HG03064 (cell line): ENCODE measurements at regions not wholly inside any gene's neighbourhood (a gene's known extent, or its start where the extent isn't known, plus 50 kb on each side); places are given as distances from the start of the nearest gene placed in this dataset.

ENCODE experiments used
- ATAC-seq: cut with Tn5 transposase; IDR thresholded peaks from one replicate; pipeline ENCODE4 v1.9.1; 2021; ENCODE audit warnings: low read depth; ENCODE audit not compliant: unreplicated experiment

DNA sequence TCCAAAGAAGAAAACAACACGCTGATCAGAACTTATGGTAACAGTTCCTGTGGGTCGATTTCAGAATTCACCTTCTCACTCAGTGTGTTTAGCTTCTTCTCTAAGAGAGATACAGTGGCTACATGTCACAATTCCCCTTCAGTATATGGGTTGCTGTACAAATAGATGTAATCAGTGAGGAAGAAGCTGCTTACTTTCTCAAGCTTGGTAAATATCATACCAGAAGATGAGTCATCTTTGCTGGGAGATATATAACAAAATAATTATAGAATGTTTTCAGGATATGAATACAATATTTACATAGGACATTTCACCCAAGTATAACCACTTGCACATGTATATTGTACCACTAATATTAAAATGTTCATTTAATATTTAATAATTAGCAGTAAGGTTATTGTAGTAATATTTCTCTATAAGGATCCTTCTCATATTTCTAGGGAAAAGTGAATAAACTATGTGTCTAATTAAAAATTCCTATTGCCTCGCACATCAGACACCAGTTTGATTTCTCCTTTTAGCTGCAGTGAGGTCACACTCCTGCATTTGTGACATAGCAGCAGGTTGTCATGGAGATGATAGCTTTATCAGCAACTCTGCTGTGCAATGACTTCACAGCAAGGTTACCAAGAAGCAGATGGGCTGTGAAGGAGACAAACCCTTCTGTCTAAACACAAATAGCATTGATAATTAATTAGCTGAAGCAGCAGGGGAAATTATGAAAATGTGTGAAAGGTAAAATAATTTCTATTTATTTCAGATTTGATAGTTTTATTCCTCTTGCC lies 211.4 kb downstream of the TUSC7 start:
- ATAC-seq, result no peak

DNA sequence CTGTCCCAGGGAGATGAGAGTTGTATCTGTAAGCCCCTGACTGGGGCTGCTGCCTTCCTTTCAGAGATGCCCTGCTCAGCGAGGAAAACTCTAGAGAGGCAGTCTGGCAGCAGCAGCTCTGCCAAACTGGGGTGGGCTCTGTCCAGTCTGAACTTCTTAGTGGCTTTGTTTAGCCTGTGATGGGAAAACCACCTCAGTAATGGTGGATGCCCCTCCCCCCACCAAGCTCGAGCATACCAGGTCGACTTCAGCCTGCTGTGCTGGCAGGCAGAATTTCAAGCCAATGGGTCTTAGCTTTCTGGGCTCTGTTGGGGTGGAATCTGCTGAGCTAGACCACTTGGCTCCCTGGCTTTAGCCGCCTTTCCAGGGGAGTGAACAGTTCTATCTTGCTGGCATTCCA lies 218.3 kb downstream of the TUSC7 start:
- no peak for ATAC-seq

DNA sequence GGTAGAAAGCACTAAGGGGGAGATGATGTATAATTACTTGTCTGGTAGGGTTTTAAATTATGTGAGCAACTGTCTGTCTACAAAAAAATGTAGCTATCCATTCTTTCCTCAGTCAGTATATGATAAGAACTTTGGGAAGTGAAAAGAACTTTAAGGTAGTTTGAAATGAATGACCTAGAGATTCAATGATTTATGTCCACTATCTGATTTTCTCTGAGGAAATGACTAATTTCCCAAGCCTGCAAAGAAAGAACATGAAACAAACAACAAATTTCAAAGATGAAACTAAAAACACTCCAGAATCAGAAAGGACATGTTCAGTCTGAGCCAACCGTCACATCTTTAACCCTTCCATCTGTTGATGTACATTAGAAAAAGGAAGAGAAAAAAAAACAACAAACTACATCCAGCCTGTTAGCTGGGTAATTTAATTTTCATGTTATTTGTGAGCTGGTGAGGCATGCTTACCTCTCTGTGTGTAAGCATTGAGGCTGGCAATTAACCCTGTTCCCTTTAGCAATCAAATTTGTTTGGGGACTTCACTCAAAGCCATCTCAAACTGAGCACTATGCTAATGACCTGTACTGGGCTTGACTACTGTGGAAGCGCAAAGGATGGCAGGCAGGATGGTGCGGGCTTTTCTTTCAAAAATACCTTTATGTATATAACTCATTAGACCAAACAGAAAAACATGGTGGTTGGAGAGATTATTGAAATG lies 220.1 kb downstream of the TUSC7 start:
- ATAC-seq, result no peak

DNA sequence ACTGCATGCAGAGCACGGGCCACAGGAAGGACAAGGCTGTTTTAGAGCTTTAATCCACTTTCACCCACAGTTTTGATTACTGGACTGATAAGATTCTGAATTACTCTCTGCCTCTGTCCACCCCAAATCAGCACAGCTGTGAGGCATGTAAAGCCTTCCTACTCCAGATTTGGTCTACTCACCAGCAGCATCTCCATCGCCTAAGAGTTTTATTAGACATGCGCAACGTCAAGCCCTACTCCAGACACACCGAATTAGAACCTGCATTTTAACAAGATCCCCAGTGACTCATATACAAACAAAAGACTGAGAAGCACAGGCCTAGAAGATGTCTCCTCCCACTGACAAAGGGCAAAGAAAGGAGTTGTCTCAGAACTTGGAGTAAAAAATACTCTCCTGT lies 221.2 kb downstream of the TUSC7 start:
- no peak for ATAC-seq

DNA sequence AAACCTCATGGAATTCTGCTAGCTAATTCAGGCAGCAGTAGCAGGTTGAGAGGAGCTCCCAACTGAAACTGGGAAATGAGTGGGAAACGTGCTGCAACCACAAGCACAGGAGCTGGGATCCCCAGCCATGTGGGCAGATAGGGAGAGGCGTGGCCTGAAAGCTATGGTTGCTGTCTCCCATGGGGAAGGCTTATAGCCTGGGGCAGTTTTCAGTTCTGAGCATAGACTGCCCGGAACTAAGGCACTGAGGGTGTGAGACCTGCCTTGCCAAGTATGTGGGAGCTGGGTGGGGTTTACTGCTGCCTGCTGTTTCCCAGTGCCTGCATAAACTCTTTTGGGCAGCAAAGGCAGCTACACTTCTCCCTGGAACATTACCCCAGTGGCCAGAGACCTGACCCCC lies 229.5 kb downstream of the TUSC7 start:
- no peak for ATAC-seq

DNA sequence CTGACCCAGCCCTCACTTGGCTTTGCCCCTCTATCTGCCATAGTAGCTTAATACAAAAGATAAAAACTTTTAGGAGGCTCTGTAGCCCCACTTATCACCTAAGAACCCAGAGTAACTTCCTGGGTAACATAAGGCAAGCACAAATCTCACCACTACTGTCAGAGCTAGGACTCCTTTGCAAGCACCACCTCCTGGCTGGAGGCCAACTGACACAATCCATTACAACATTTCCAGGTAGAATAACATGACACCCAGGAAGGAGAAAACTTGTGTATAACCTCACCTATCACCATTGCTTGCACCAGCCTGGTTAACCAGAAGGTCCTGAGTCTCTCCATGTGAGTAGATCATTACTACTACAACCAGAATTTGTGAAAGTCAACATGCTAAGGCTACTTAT lies 230.0 kb downstream of the TUSC7 start:
- no peak for ATAC-seq

DNA sequence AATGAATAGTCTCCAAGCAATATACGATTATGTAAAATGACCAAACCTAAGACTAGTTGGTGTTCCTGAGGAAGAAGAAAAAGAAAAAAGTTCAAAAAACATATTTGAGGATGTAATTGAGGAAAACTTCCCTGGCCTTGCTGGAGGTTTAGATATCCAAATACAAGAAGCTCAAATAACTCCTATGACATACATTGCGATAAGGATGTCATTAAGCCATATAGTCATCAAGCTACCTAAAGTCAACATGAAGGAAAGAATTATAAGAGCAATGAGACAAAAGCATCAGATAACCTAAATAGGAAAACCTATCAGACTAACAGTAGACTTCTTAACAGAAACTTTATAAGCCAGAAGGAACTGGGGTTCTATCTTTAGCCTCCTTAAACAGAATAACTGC lies 231.1 kb downstream of the TUSC7 start:
- no peak for ATAC-seq

DNA sequence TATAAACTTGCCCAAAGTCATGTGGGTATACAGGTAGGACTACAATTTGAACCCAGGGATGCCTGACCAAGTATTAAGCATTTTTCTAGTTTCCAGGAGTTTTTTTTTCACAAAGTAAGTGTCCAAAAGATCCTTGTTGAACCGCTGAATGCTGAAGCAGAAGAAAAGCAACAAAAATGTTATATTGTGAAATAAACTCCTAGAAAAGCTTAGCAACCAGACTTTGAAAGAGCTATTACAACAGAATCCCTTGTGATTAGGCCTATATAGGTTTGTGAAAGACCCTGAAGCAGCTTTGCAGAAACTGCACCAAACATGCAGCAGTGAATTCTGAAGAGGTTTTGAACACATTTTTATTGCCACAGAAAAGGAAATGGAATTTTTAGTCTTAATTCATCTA lies 236.8 kb downstream of the TUSC7 start:
- ATAC-seq, result no peak

DNA sequence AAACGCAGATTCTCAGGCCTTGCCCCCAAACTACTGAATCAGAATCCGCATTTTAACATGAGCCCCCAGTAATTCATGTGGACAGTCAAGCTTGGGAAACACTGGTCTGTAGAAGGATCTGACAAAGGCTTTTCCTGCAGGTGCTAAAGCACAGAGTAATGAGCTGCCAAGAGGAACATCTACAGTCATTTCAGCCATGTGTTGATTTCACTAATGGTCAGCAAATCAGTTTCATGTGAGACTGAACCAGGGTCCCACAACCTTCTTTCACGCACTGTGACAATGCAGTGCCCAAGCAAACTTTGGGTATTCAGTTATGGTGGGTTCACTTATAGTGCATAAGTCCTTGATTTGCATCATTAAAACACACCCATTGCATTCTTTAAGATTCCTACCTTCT lies 237.6 kb downstream of the TUSC7 start:
- no peak for ATAC-seq

DNA sequence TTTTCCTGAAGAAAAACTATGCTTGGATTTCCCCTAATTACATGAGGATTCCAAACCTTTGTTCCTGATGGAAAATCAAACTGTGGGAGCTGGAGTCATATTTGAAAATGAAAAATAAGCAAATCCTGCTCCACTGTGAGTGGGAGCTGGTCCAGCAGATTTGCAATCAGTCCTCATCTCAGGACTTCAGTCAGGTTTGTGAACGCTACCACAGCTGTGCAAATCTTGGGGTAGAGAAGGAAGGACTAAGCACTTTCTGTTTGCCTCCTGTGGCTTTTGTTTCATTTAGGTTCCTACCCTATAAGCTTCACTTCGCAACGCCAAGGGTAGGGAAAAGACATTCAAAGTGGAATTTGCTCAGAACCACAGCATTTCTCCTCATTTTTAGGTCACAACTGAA lies 238.2 kb downstream of the TUSC7 start:
- no peak for ATAC-seq

DNA sequence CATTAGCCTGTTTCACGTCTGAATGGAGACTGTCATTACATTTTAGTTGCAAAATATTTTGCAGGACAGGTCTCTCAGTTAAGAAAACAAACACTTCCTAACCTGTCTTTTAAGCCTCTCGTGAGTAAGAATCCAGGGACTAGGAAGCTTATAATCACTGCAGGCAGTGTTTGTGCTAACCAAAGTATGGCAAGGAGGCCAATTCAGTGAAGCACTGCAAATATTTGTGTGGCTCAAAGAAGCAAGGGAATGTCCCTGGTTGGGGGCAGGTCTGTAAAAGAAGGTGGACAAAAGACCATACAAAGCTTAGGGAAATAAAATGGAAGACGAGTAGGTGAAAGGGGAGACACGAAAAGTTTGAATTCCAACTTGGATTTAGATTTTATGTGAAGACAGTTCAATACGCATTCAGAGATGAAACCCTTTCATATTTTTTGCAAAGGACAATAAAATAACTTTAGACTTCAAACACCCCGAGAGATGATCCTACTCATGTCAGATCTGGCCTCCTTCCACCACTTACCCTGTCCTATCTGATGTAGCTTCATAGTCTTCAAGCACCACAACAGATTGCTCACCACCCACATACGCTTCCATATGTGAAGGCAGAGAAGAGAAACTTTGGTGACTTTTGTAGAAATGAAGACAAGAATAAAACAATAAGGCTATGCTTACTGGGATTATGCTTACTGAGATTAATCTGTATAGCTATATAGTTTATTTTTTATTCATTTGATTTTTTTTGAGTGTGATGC lies 240.9 kb downstream of the TUSC7 start:
- no peak for ATAC-seq

DNA sequence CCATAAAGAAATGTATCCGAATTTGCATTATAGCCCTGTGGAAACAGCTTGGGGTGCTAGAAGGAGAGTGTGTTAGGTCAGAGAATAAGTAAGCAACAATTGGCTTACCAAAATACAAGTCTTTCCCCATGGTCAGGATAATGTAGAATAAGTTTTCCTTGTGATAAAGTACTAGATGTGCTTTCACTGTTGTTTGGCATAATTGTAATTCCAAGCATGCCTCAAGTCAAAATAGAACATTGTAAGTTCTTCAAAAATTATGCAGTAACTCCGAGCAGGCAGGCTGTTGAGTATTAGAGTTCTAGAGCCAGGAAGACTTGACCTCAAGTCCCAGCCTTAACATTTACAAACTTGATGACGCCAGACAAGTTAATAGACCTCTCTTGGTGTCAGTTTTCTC lies 242.0 kb downstream of the TUSC7 start:
- no peak for ATAC-seq

DNA sequence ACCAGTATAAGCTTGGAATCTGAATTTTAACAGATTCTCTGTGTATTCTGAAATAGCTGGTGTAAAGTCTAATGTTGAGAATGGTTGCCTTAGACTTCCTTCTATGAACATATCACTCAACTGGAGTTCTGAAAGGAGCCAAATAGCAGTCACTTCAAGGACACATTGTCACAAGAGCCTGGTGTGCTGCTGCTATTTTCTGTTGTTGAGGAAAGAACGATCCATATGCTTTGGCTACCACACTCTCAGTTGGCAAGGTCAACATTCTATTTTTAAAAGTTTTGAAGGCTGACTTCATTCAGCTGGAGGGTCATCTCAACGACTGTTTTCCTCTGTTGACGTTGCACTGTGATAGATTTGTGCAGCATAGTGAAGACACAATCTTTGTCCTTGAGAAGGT lies 248.7 kb downstream of the TUSC7 start:
- no peak for ATAC-seq

DNA sequence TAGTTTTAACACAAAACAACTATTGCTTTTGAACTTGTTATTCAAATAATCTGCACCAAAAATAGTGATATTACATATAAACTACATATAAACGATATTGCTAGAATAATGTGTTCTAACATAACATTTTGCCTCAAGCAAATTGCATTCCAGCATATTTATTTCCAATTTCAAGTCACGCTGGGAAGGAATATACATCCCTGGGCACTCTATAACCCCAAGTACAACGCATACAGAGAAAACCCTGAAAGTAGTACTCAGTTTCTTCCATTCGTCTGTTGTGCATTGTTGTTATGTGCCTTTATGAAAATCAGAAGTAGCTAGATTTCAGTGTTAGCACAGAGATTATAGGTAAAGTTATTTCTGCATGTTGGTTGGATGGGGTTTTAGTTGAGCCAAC lies 251.5 kb downstream of the TUSC7 start:
- ATAC-seq, result no peak

DNA sequence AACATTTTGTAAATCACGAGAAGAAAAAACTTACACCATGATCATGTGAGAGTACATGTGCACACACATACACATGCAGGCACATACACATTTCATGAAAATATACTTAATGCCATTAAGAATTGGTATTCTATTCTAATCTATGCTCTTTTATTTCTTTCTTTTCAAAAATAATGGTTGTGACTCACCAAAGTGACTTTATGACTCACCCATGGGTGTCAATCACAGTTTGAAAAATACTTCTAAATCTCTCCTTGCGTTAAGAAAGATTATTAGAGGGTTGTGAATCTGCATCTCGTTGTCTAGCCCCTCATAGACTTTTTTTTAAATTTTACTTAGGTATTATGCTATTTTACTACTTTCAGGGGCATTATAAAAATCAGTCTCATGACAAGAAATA lies 254.2 kb downstream of the TUSC7 start:
- ATAC-seq, result no peak

DNA sequence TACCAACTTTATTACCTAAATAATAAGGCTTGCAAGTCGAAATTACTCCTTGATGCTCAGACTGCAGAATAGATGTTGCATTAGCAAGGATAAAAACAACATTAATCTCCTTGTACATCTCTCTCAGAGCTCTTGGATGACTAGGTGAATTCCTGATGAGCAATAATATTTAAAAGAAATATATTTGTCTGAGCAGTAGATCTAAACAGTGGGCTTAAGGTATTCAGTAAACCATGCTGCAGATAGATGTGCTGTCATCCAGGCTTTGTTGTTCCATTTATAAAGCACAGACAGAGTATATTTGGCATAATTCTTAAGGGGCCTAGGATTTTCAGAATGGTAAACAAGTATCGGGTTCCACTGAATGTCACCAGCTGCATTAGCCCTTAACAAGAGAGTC lies 257.1 kb downstream of the TUSC7 start:
- no peak for ATAC-seq

DNA sequence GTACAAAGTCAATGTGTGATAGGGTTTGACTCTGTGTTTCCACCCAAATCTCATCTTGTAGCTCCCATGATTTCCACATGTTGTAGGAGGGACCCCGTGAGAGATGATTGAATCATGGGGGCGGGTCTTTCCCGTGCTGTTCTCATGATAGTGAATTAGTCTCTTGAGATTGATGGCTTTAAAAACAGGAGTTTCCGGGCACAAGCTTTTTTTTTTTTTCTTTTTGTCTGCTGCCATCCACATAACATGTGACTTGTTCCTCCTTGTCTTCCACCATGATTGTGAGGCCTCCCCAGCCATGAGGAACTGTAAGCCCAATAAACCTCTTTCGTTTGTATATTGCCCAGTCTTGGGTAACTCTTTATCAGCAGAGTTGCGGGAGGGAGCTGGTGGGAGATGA lies 259.6 kb downstream of the TUSC7 start:
- no peak for ATAC-seq

DNA sequence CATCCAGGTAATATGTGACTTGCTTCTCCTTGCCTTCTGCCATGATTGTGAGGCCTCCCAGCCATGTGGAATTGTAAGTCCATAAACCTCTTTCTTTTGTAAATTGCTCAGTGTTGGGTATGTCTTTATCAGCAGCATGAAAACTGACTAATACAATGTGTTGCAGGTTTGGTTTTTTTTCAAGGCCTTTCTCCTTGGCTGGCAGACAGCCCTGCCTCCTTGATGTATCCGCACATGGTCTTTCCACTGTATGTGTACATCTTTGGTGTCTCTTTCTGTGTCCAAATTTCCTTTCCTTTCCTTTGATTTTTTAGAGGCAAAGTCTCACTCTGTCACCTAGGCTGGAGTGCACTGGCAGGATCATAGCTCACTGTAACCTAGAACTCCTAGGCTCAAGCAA lies 260.1 kb downstream of the TUSC7 start:
- ATAC-seq, result no peak

DNA sequence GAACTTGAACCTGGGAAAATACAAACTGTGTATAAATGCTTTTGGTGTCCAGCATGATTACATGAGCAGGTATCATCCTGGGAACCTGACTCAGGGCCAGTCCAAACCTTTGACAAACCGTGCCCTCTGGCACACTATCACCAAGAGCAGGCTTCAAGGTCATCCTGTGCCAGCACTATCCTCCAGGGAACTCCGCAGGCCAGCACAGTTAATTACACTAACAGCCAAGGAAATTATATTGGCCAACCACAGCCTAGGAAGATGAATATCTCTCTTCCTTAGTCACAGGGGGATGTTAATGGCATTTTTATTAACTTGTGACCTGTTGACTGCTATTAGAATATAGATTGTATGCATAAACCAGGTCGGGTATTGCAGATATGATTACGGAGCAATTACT lies 262.0 kb downstream of the TUSC7 start:
- ATAC-seq, result no peak

DNA sequence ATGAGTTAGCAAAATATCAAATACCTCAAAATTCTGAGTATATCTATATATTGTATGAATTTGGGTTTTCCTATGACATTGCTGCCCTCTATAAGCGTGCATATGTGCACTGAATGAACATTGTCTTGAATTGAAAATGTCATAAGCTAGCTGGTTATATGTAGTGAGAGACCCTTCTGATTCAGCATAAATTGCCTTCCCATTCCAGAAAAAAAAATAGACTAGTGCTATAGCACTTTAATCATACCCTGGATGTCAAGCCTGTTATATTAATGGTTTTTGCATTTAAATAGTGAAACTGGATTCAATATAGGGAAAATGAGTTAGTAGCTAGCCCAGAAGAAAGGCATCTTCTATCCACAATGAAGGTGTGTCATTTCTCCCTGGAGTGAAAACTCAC lies 265.1 kb downstream of the TUSC7 start:
- no peak for ATAC-seq

DNA sequence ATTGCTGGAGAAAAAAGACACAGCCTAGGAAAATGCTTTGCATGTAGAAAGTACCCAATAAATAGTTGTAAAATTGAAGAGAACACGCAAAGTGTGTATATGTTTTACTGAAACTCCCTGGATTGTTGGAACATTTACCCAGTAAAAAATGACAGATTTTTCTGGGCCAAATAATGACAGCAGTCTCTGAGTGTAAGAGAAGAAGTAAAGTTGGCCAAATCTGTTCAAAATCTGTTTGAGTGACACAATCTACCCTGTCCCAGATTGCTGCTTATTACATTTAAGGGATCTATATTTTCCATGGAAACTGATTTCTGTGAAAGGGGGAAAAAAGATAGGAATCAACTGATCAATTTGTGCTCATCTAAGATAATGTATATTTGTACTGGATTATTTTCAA lies 267.9 kb downstream of the TUSC7 start:
- no peak for ATAC-seq

DNA sequence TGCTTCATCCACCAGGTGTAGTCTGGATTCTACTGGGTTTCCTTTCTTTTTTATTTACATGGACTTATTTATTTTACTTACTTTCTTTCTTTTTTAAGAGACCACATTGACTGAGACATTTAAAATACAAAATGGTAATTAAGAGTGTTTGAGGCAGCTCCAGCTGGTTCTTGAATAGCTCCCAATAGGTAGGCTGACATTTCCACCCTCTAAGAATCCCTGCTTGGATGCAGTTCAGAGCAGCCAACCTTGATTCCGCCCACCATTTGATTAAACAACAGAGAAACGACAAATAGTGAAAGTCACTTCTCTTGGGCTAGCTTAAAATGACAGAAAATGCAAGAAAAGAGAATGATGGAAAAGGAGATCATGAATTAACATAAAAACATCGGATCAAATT lies 270.5 kb downstream of the TUSC7 start:
- no peak for ATAC-seq
